Thoracic aorta (tissue), 2 donors: ENCODE measurements at regions not wholly inside any gene's neighbourhood (a gene's known extent, or its start where the extent isn't known, plus 50 kb on each side); places are given as distances from the start of the nearest gene placed in this dataset.

ENCODE experiments used
- ATAC-seq: fragments of 150-250 bp; one replicate; pipeline ENCODE4 v1.8.0; 2017; ENCODE audit warnings: low read depth; ENCODE audit not compliant: insufficient number of reproducible peaks, low FRiP score
- DNase-seq: peaks from one replicate; pipeline ENCODE4 v3.0.0-alpha.2; 2020; ENCODE audit warnings: low spot score
- H3K27ac ChIP-seq, 2 donors: fragments of 200-600 bp; sonication (generic); 1 replicate in 1 of 2; 2 replicates in 1 of 2; pipeline ENCODE4 v1.5.1; 2016; ENCODE audit warnings: mild to moderate bottlenecking in 2 of 2, moderate library complexity in 2 of 2
- H3K27me3 ChIP-seq: fragments of 200-600 bp; sonication (generic); replicated peaks from 2 replicates; pipeline ENCODE4 v1.6.0; 2016; ENCODE audit warnings: mild to moderate bottlenecking; ENCODE audit not compliant: insufficient read depth
- H3K36me3 ChIP-seq: fragments of 200-600 bp; sonication (generic); one replicate; pipeline ENCODE4 v1.5.1; 2016
- H3K4me1 ChIP-seq, 2 donors: fragments of 200-600 bp; sonication (generic); 1 replicate in 1 of 2; 2 replicates in 1 of 2; pipeline versions ENCODE4 v1.5.1 to v1.6.0; 2016; ENCODE audit warnings: low read depth in 2 of 2, mild to moderate bottlenecking in 1 of 2; ENCODE audit not compliant: control insufficient read depth in 1 of 2
- H3K4me3 ChIP-seq: fragments of 200-600 bp; sonication (generic); 2 replicates; pipeline ENCODE4 v1.5.1; 2016; ENCODE audit warnings: mild to moderate bottlenecking
- H3K9me3 ChIP-seq: fragments of 200-600 bp; sonication (generic); 2 replicates; pipeline ENCODE4 v1.5.1; 2016
- CTCF ChIP-seq: fragments of 200-600 bp; sonication (generic); IDR thresholded peaks from one replicate; pipeline ENCODE4 v1.5.1; 2019; ENCODE audit warnings: antibody characterized with exemption

GRCh38 chr2:129847043-129847442, 132.4 kb upstream of the RAB6C start:
- Histone ChIP-seq H3K27ac (no peak overlapping the region), H3K27me3 (no peaks in the 10 kb centered on the region), H3K9me3 (no peaks in the 10 kb centered on the region), H3K4me1 (no peaks in the 10 kb centered on the region), H3K4me3 (no peak overlapping the region), H3K36me3 (no peaks in the 10 kb centered on the region)
- DNase-seq (no peak), ATAC-seq (no peak)
- TF ChIP-seq CTCF, result no peak

GRCh38 chr2:129849559-129850160, 129.8 kb upstream of the RAB6C start:
- no peak for DNase-seq
- H3K36me3 ChIP-seq, result no peaks in the 10 kb centered on the region
- ATAC-seq, result no peak
- H3K4me1 ChIP-seq, result no peaks in the 10 kb centered on the region
- no peaks in the 10 kb centered on the region for H3K27me3 ChIP-seq
- H3K9me3 ChIP-seq, result no peaks in the 10 kb centered on the region
- no peak overlapping the region for H3K27ac ChIP-seq
- TF ChIP-seq CTCF, result peak; percentile 56
- no peak overlapping the region for H3K4me3 ChIP-seq

GRCh38 chr2:129857200-129857599, 122.3 kb upstream of the RAB6C start:
- TF ChIP-seq CTCF, result no peak
- Histone ChIP-seq H3K27me3 (no peaks in the 10 kb centered on the region), H3K9me3 (no peaks in the 10 kb centered on the region), H3K27ac (no peak overlapping the region), H3K36me3 (no peaks in the 10 kb centered on the region), H3K4me1 (no peaks in the 10 kb centered on the region), H3K4me3 (no peak overlapping the region)
- no peak for ATAC-seq
- DNase-seq, result no peak

GRCh38 chr2:129859175-129859574, 120.3 kb upstream of the RAB6C start:
- no peaks in the 10 kb centered on the region for H3K9me3 ChIP-seq

GRCh38 chr2:129860088-129860487, 119.4 kb upstream of the RAB6C start:
- Histone ChIP-seq H3K27me3 (no peaks in the 10 kb centered on the region), H3K27ac (no peak overlapping the region), H3K9me3 (no peaks in the 10 kb centered on the region), H3K4me3 (no peak overlapping the region), H3K4me1 (no peaks in the 10 kb centered on the region), H3K36me3 (no peaks in the 10 kb centered on the region)
- TF ChIP-seq CTCF, result no peak
- ATAC-seq, result no peak
- no peak for DNase-seq

More at GRCh38 chr2:129859175-129859574, 120.3 kb upstream of the RAB6C start:
- H3K4me1 ChIP-seq, result no peaks in the 10 kb centered on the region
- DNase-seq, result no peak
- no peaks in the 10 kb centered on the region for H3K27me3 ChIP-seq
- no peak overlapping the region for H3K4me3 ChIP-seq
- H3K36me3 ChIP-seq, result no peaks in the 10 kb centered on the region
- TF ChIP-seq CTCF, result no peak
- ATAC-seq, result no peak
- no peak overlapping the region for H3K27ac ChIP-seq
